Cardiac fibroblast (primary cell): ENCODE measurements at regions not wholly inside any gene's neighbourhood (a gene's known extent, or its start where the extent isn't known, plus 50 kb on each side); places are given as distances from the start of the nearest gene placed in this dataset.
A peak's percentile ranks its signal among the peaks of the same experiment; 100 is the strongest.

ENCODE experiments used
- DNase-seq, 2 donors: peaks; one replicate each; pipeline versions ENCODE4 v3.0.0 to v3.0.0-alpha.2; 2010; ENCODE audit warnings: low read depth in 2 of 2
- H3K4me3 ChIP-seq, 2 donors: replicated peaks in 1 of 2; 1 replicate in 1 of 2; 2 replicates in 1 of 2; pipeline ENCODE4 v1.5.1; 2011; ENCODE audit warnings: low read depth in 2 of 2, low read length in 2 of 2, mild to moderate bottlenecking in 2 of 2, moderate library complexity in 1 of 2
- TF ChIP-seq, protein P1 (sequence below): IDR thresholded peaks from one replicate; pipeline ENCODE4 v1.5.1; 2011; ENCODE audit warnings: low read depth, mild to moderate bottlenecking, low read length, inconsistent platforms

DNA sequence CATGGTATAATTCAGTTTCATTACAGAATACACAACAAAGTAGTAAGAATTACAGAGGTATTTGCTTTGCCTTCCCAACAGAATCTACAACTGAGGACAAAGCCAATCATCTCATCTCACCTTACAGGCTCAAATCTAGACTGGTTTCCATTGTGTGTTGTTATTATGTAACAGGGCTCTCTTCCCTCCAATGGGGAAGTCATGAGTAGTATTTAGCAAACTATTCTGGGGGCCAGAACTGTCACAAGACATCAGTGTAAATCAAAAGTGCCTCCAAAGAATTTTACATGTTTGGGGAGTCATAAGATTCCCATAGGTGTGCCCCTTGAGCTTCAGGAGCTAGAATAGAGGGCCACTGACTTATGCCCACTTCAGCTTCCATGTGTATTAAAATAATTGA is 187.0 kb upstream of the EDNRB start:
- H3K4me3 ChIP-seq: no peak overlapping the region
- DNase-seq: no peak
- TF ChIP-seq, protein P1, sequence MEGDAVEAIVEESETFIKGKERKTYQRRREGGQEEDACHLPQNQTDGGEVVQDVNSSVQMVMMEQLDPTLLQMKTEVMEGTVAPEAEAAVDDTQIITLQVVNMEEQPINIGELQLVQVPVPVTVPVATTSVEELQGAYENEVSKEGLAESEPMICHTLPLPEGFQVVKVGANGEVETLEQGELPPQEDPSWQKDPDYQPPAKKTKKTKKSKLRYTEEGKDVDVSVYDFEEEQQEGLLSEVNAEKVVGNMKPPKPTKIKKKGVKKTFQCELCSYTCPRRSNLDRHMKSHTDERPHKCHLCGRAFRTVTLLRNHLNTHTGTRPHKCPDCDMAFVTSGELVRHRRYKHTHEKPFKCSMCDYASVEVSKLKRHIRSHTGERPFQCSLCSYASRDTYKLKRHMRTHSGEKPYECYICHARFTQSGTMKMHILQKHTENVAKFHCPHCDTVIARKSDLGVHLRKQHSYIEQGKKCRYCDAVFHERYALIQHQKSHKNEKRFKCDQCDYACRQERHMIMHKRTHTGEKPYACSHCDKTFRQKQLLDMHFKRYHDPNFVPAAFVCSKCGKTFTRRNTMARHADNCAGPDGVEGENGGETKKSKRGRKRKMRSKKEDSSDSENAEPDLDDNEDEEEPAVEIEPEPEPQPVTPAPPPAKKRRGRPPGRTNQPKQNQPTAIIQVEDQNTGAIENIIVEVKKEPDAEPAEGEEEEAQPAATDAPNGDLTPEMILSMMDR: no peak

DNA sequence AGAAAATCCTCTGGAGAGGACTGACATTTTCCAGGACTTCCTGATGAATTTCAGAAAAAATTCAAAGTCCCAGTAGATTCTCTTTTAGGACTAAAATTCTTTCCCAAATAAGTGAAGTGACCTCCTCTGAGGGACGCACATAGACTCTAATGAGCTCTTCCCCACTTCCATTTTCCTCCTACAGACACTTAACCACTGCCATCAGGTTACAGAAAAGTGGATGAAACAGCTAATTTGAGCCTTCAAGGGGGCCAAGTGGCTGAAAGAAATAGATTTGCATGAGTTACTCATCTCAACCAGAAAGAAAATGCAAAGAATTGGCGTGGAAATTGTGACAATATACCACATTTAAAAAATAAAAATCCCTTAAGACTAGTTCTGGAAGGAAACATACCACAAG is 185.3 kb upstream of the EDNRB start:
- no peak for DNase-seq
- TF ChIP-seq, protein P1: no peak
- no peak overlapping the region for H3K4me3 ChIP-seq

DNA sequence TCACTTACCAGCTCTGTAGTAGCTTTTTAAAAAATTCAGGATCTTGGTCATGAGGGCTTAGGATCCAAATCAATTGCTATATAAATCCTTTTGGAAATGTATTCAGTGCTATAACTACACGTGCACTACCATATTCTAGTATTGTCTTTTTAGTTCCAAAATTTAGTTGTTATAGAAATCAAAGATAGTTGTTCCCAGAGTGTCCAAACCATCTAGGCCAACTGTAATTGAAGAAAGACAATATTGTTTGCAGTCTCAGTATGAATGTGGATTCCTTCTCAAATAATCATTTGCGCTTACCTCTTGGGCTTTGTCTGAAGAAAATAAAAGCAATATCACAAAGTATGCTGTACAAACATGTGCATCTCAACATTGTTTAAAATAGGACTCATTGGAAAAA is 184.1 kb upstream of the EDNRB start:
- TF ChIP-seq, protein P1: no peak
- no peak overlapping the region for H3K4me3 ChIP-seq
- no peak for DNase-seq

DNA sequence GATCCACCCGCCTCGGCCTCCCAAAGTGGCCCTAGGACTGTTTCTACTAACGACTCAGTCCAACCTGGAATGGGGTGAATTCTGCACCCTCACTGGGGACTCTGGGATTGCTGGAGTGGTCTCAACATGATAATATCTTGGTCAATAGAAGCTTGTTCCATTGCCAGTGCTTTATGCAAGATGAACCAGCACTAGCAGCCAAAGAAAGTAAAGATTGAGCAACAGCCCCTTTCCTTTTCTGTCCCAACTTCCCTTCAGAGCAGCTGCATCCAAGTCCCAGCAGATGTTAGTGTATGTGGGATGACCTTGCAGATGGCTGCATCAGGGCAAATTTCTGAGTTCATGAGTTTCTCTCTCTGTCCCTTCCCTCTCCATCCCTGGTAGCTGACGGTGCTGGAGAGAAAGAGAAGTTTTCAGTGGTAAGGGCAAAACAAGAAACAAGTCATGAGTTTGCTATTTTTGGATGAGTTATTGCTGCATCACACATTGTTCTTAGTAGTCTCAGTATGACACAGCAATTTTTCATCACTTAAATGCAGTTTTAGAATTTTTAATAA is 183.6 kb upstream of the EDNRB start:
- TF ChIP-seq, protein P1: no peak
- no peak overlapping the region for H3K4me3 ChIP-seq
- peak; percentile 91 to 93 for DNase-seq

DNA sequence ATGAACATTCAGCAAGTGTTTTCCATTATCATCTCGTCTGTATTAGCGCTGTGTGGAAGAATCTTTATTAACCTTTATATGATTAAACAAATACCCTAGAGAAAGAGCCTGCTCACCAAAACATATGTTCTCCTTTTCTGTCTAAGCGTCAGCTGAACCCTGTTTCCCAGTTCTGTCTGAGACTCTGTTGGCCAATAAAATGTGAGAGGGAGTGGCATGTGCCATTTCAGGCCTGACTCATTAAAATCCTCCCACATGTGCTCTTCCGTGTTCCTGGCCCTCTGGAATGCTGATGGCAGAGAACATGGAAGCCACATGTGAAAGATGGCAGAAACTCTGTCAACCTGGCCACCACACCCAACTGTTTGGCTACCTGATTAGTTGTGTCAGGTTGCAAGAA is 181.9 kb upstream of the EDNRB start:
- TF ChIP-seq, protein P1: no peak
- DNase-seq: peak in 1 of 2 donors; percentile 19
- H3K4me3 ChIP-seq: no peak overlapping the region

DNA sequence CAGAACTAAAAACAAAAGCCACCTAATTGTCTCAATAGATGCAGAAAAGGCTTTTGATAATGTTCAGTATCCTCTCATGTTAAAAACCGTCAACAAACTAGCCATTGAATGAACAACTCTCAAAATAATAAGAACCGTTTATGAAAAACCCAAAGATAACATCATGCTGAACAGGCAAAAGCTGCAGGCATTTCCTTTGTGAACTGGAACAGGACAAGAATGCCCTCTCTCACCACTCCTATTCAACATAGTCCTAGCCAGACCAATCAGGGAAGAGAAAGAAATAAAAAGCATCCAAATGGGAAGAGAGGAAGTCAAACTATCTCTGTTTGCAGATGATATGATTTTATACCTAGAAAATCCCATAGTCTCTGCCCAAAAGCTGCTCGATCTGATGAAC is 179.6 kb upstream of the EDNRB start:
- no peak overlapping the region for H3K4me3 ChIP-seq
- DNase-seq: no peak
- TF ChIP-seq, protein P1: no peak

DNA sequence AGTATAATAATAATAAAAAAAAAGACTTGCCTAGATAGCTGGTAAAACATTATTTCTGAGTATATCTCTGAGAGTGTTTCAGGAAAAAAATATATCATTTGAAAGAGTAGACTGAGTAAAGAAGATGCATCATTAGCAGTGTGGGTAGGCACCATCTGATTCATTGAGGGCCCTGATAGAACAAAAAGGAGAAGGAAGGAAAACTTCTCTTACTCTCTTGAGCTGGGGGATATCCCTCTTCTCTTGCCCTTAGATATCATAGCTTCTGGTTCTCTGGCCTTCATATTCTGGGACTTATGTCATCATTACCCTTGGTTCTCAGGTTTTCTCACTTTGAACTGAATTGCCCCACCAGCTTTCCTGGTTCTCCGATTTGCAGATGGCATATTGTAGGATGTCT is 177.6 kb upstream of the EDNRB start:
- DNase-seq: no peak
- no peak overlapping the region for H3K4me3 ChIP-seq

More for the DNA sequence above, 177.6 kb upstream of the EDNRB start:
- TF ChIP-seq, protein P1: no peak
